ENCODE measurements at regions not wholly inside any gene's neighbourhood (a gene's known extent, or its start where the extent isn't known, plus 50 kb on each side); places are given as distances from the start of the nearest gene placed in this dataset.

GRCh38 chr10:28155726-28156125 is 147.1 kb downstream of the MPP7 start:
- no peak for DNase-seq (ENCODE audit: low read depth)
- in situ Hi-C loops (cut with HindIII; ENCODE audit: low sequenced_read_pairs), result no loop called here
- TF ChIP-seq, protein P1, sequence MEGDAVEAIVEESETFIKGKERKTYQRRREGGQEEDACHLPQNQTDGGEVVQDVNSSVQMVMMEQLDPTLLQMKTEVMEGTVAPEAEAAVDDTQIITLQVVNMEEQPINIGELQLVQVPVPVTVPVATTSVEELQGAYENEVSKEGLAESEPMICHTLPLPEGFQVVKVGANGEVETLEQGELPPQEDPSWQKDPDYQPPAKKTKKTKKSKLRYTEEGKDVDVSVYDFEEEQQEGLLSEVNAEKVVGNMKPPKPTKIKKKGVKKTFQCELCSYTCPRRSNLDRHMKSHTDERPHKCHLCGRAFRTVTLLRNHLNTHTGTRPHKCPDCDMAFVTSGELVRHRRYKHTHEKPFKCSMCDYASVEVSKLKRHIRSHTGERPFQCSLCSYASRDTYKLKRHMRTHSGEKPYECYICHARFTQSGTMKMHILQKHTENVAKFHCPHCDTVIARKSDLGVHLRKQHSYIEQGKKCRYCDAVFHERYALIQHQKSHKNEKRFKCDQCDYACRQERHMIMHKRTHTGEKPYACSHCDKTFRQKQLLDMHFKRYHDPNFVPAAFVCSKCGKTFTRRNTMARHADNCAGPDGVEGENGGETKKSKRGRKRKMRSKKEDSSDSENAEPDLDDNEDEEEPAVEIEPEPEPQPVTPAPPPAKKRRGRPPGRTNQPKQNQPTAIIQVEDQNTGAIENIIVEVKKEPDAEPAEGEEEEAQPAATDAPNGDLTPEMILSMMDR (IDR thresholded peaks at IDR 0.05; ENCODE audit: low read depth, low read length, missing control alignments), result no peak
- H3K4me3 ChIP-seq (ENCODE audit: low read depth, low read length), result no peak overlapping the region

DNA sequence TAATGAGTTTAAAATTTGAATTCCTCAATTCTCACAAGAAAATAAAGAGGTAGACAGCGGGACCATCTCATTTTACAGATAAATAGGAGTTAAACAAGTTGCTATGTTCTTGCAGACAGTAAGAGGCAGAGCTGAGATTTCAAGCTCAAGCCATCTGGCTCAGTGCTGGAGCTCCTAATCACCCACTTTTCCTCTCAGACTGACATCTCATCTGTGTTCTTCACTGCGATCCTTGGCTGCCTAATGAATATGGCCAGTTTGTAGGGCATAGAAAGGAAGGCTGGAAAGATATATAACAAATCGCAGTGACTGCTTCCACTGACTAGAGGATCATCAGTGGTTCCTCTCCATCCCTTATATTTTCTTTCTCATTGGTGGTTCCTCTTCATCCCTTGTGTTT is 151.2 kb downstream of the MPP7 start:
- TF ChIP-seq, protein P1 (IDR thresholded peaks at IDR 0.05; ENCODE audit: low read depth, low read length, missing control alignments), result no peak
- DNase-seq (ENCODE audit: low read depth), result no peak
- in situ Hi-C loops (cut with HindIII; ENCODE audit: low sequenced_read_pairs), result no loop called here
- H3K4me3 ChIP-seq (ENCODE audit: low read depth, low read length), result no peak overlapping the region

- in situ Hi-C loops (cut with HindIII; ENCODE audit: low sequenced_read_pairs), result no loop called here
- TF ChIP-seq, protein P1 (IDR thresholded peaks at IDR 0.05; ENCODE audit: low read depth, low read length, missing control alignments), result no peak
- no peak for DNase-seq (ENCODE audit: low read depth)
- H3K4me3 ChIP-seq (ENCODE audit: low read depth, low read length), result no peak overlapping the region
These were observed 150.9 kb upstream of the ODAD2 start for GRCh38 chr10:28149746-28150145.

DNA sequence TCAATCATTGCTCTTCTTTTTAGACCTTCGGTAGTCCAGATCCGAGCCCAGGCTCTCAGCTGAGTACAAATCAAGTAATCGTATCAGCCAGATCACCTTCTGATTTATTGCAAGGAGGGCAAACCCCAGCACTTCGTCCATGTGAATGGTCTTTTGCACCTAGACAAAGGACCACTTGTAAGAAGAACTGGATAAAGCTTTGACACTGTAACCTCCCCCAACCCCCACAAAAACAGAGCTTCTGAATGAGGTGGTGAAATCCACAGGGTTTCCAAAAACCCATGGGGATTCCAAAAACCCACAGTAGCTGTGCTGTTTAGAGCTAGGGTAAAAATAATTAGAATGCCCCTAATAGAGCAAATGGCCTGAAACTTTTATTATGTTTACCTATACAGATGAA is 148.8 kb upstream of the ODAD2 start:
- TF ChIP-seq, protein P1 (IDR thresholded peaks at IDR 0.05; ENCODE audit: low read depth, low read length, missing control alignments), result no peak
- H3K4me3 ChIP-seq (ENCODE audit: low read depth, low read length), result no peak overlapping the region
- DNase-seq (ENCODE audit: low read depth), result no peak
- in situ Hi-C loops (cut with HindIII; ENCODE audit: low sequenced_read_pairs), result no loop called here

- in situ Hi-C loops (cut with HindIII; ENCODE audit: low sequenced_read_pairs), result no loop called here
- TF ChIP-seq, protein P1 (IDR thresholded peaks at IDR 0.05; ENCODE audit: low read depth, low read length, missing control alignments), result no peak
- no peak for DNase-seq (ENCODE audit: low read depth)
- no peak overlapping the region for H3K4me3 ChIP-seq (ENCODE audit: low read depth, low read length)
These were observed 140.3 kb upstream of the ODAD2 start for GRCh38 chr10:28139138-28139537.

DNA sequence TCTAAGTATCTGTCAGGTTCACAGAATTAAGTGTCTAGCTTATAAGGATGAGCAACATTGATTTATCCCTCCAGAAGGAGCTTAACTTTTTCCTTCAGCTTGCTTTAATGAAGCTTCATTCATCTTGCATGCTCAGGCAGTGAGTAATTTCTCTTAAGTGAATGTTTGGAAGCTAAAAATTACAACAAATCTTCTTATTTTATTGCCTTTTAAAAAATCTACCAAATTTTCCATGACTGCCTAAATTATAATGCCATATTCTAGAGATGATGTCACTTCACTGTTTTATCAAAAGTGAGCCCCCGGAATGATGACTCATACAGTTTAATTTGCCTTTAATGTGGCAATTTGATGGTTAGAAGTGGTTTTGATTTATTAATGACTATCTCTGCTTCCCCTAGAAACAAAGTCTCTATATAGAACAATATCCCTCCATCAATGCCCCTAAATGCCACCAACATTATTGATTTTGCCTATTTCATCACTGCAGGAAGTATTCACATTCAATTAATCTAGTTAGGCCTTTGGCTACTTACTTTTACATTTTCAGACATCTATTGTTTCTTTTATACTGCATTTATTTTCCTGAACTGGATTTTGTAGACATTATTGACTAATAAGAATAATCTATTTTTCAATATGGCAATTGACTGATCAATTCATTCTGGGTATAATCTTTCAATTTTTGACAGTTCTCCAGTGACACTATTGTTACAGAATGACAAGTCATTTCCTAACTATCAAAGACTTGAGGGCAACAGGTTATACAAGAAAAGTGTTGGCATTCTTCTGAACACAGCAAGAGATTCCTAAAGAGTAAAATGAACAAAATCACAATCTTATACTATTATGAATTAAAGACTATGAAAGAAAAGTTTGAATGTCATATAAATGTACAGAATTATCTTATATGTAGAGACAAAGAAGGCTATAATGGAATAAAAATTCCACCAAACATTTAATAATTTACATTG is 139.3 kb upstream of the ODAD2 start:
- no peak overlapping the region for H3K4me3 ChIP-seq (ENCODE audit: low read depth, low read length)
- no peak for DNase-seq (ENCODE audit: low read depth)
- TF ChIP-seq, protein P1 (IDR thresholded peaks at IDR 0.05; ENCODE audit: low read depth, low read length, missing control alignments), result no peak
- in situ Hi-C loops (cut with HindIII; ENCODE audit: low sequenced_read_pairs), result no loop called here
